ENCODE measurements at regions not wholly inside any gene's neighbourhood (a gene's known extent, or its start where the extent isn't known, plus 50 kb on each side); places are given as distances from the start of the nearest gene placed in this dataset.

DNA sequence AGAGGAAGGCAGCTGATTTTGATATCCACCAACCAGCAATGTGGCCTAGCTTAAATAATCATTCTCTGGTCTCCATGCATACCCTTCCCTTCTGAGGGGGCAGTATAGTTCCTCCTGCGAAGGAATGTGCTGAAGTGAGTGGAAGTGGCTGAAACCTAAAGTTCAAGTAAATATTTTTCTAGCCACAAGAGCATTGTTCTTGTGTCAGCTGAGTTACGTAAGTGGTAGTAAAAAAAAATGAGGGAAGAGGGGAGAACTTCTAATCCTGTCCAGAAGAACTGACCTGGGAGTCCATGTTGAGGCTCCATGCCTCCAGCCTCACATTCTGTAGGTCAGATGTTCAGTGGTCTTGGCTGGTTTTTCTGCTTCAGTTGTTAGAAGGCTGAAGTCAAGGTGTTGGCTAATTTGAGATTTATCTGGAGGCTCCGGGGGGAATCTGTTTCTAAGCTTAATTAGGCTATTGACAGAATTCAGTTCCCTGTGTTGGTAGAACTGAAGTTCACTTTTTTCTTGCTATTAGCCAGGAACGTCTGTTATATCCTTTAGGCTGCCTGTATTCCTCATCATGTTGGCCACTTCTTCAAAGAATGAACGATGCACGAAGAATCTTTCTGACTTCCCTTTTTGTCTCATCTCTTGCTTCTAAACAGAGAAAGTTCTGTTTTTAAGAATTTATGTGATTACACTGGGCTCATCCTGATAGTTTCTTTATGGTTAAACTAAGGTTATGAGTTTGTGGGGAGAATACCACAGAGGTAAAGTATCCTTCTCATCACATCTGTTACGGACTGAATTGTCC is 207.1 kb upstream of the PRSS16 start:
- no peak overlapping the region for H2AFZ ChIP-seq (replicated peaks; ENCODE audit: low read length, poor library complexity)
- no peak overlapping the region for H4K5ac ChIP-seq (ENCODE audit: low read depth, low read length)
- H3K36me3 ChIP-seq (ENCODE audit: control insufficient read depth, insufficient read depth, low read length): no peaks in the 10 kb centered on the region
- intact Hi-C loops (cut with micrococcal nuclease): no loop called here
- H2AK5ac ChIP-seq (ENCODE audit: low read depth, low read length): no peak overlapping the region
- TF ChIP-seq BHLHE40 (IDR thresholded peaks at IDR 0.05; ENCODE audit: low read depth, low read length) (no peak), RAD21 (IDR thresholded peaks at IDR 0.05; ENCODE audit: low read length) (no peak), CEBPB (IDR thresholded peaks at IDR 0.05; ENCODE audit: low read depth, low read length) (no peak), RCOR1 (IDR thresholded peaks at IDR 0.05; ENCODE audit: insufficient replicate concordance, low read length) (no peak), MAFK (IDR thresholded peaks at IDR 0.05; ENCODE audit: low read depth, low read length) (no peak), FOS (IDR thresholded peaks at IDR 0.05; ENCODE audit: low read depth, low read length) (no peak), CHD1 (IDR thresholded peaks at IDR 0.05; ENCODE audit: low read depth, low read length) (no peak), SMC3 (IDR thresholded peaks at IDR 0.05; ENCODE audit: low read depth, low read length) (no peak), RFX5 (IDR thresholded peaks at IDR 0.05; ENCODE audit: low read depth, low read length) (no peak), MXI1 (IDR thresholded peaks at IDR 0.05; ENCODE audit: borderline replicate concordance, low read depth, low read length) (no peak)
- TF ChIP-seq, protein P1, sequence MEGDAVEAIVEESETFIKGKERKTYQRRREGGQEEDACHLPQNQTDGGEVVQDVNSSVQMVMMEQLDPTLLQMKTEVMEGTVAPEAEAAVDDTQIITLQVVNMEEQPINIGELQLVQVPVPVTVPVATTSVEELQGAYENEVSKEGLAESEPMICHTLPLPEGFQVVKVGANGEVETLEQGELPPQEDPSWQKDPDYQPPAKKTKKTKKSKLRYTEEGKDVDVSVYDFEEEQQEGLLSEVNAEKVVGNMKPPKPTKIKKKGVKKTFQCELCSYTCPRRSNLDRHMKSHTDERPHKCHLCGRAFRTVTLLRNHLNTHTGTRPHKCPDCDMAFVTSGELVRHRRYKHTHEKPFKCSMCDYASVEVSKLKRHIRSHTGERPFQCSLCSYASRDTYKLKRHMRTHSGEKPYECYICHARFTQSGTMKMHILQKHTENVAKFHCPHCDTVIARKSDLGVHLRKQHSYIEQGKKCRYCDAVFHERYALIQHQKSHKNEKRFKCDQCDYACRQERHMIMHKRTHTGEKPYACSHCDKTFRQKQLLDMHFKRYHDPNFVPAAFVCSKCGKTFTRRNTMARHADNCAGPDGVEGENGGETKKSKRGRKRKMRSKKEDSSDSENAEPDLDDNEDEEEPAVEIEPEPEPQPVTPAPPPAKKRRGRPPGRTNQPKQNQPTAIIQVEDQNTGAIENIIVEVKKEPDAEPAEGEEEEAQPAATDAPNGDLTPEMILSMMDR (conservative IDR thresholded peaks at IDR 0.05; ENCODE audit: low read depth, low read length): no peak
- TF ChIP-seq, protein P2, sequence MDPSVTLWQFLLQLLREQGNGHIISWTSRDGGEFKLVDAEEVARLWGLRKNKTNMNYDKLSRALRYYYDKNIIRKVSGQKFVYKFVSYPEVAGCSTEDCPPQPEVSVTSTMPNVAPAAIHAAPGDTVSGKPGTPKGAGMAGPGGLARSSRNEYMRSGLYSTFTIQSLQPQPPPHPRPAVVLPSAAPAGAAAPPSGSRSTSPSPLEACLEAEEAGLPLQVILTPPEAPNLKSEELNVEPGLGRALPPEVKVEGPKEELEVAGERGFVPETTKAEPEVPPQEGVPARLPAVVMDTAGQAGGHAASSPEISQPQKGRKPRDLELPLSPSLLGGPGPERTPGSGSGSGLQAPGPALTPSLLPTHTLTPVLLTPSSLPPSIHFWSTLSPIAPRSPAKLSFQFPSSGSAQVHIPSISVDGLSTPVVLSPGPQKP (IDR thresholded peaks at IDR 0.05; ENCODE audit: borderline replicate concordance, low read depth, low read length): no peak
- TF ChIP-seq, protein P3, sequence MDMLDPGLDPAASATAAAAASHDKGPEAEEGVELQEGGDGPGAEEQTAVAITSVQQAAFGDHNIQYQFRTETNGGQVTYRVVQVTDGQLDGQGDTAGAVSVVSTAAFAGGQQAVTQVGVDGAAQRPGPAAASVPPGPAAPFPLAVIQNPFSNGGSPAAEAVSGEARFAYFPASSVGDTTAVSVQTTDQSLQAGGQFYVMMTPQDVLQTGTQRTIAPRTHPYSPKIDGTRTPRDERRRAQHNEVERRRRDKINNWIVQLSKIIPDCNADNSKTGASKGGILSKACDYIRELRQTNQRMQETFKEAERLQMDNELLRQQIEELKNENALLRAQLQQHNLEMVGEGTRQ (IDR thresholded peaks at IDR 0.05; ENCODE audit: low read depth, low read length): no peak
- WGBS, 2 experiments (ENCODE audit: extremely low coverage in 2 of 2, insufficient read length in 1 of 2): 80% methylated on average over 1 of the region's 7 CpGs; no CpG with 5 or more reads in 1 of the 2 experiments
- no peak overlapping the region for H3K4ac ChIP-seq (ENCODE audit: low read depth, low read length)
- POLR2A ChIA-PET (ENCODE audit: unreplicated experiment): no interaction called here
- no peak overlapping the region for H3K56ac ChIP-seq (ENCODE audit: extremely low read depth, insufficient read depth, low read length)
- in situ Hi-C loops (cut with MboI; ENCODE audit: low sequenced_read_pairs): no loop called here
- H3K9me3 ChIP-seq (ENCODE audit: control insufficient read depth, insufficient read depth, low read length): no peaks in the 10 kb centered on the region
- no peak overlapping the region for H2BK20ac ChIP-seq (ENCODE audit: low read depth, low read length)
- no peak overlapping the region for H3K18ac ChIP-seq (ENCODE audit: low read depth, low read length)
- no TSS peak for BruUV-seq (replicated peaks)
- no peak overlapping the region for H3K4me3 ChIP-seq (ENCODE audit: insufficient read depth, low read depth, low read length)
- no peaks in the 10 kb centered on the region for H3K27me3 ChIP-seq (ENCODE audit: control insufficient read depth, insufficient read depth, low read length)
- no peaks in the 10 kb centered on the region for H3K9me1 ChIP-seq (ENCODE audit: insufficient read depth, low read length)
- no peaks in the 10 kb centered on the region for H3K79me1 ChIP-seq (ENCODE audit: low read depth in 1 of 2, low read length in 2 of 2)
- dilution Hi-C loops (cut with HindIII; ENCODE audit: low sequenced_read_pairs, unreplicated experiment): no loop called here
- DNase-seq: no peak
- no peak overlapping the region for H3K23ac ChIP-seq (ENCODE audit: low read depth, low read length)
- no peak overlapping the region for H2BK5ac ChIP-seq (ENCODE audit: low read depth, low read length, poor library complexity, severe bottlenecking)
- H4K91ac ChIP-seq (ENCODE audit: insufficient read depth, low read depth, low read length): no peak overlapping the region
- H3K4me1 ChIP-seq (ENCODE audit: control insufficient read depth, insufficient read depth, low read length): no peaks in the 10 kb centered on the region
- H3K27ac ChIP-seq (ENCODE audit: insufficient read depth, low read length): no peak overlapping the region
- ATAC-seq (ENCODE audit: low read depth): no peak
- H3K14ac ChIP-seq (replicated peaks; ENCODE audit: low read depth, low read length): no peak overlapping the region
- no peak overlapping the region for H3K4me2 ChIP-seq (ENCODE audit: low read depth, low read length)
- H4K8ac ChIP-seq (ENCODE audit: low read depth in 2 of 2, low read length in 2 of 2): no peak overlapping the region
- no peak overlapping the region for H2AK9ac ChIP-seq (replicated peaks; ENCODE audit: low read depth, low read length, poor library complexity)
- CTCF ChIA-PET: no interaction called here
- H3K9ac ChIP-seq (ENCODE audit: low read depth, low read length): no peak overlapping the region
- H4K20me1 ChIP-seq (ENCODE audit: insufficient read depth, low read length): no peaks in the 10 kb centered on the region
- H2BK120ac ChIP-seq (ENCODE audit: low read depth, low read length): no peak overlapping the region
- H2BK15ac ChIP-seq (ENCODE audit: low read depth, low read length): no peak overlapping the region

All from IMR-90 (cell line).